Common myeloid progenitor, CD34-positive (primary cell): ENCODE measurements at regions not wholly inside any gene's neighbourhood (a gene's known extent, or its start where the extent isn't known, plus 50 kb on each side); places are given as distances from the start of the nearest gene placed in this dataset.

Experiments
- CTCF ChIA-PET: fragments of 350-600 bp; sonication (Branson Sonifier 250); formaldehyde crosslinking; loops from one replicate; lab custom pipeline; 2021; ENCODE audit warnings: antibody characterized with exemption; lab: Charles Lee
- POLR2A ChIA-PET: fragments of 350-600 bp; sonication (Branson Sonifier 250); formaldehyde crosslinking; loops from one replicate; lab custom pipeline; 2021; ENCODE audit warnings: antibody characterized with exemption; lab: Charles Lee
- DNase-seq, 3 donors: peaks; one replicate each; pipeline versions ENCODE4 v3.0.0 to v3.0.0-alpha.2; 2013
- H3K27ac ChIP-seq, 2 experiments: 1 replicate in 1 of 2; 2 replicates in 1 of 2; pipeline ENCODE4 v1.7.0; 2013; ENCODE audit warnings: inconsistent platforms in 2 of 2, low read length in 2 of 2, mild to moderate bottlenecking in 2 of 2, low read depth in 1 of 2, moderate library complexity in 1 of 2; ENCODE audit not compliant: severe bottlenecking in 2 of 2, insufficient read depth in 1 of 2, poor library complexity in 1 of 2
- H3K27me3 ChIP-seq, 5 experiments: replicated peaks in 2 of 5; 1 replicate in 3 of 5; 2 replicates in 2 of 5; pipeline versions ENCODE4 v1.6.1 to v1.7.0; 2013; ENCODE audit warnings: low read length in 4 of 5, mild to moderate bottlenecking in 2 of 5, moderate library complexity in 2 of 5, inconsistent platforms in 1 of 5; ENCODE audit not compliant: insufficient read depth in 5 of 5, control insufficient read depth in 4 of 5
- H3K36me3 ChIP-seq, 4 experiments: 1 replicate in 2 of 4; 2 replicates in 2 of 4; pipeline versions ENCODE4 v1.6.1 to v1.7.0; 2013; ENCODE audit warnings: low read length in 3 of 4, control low read depth in 1 of 4, mild to moderate bottlenecking in 1 of 4; ENCODE audit not compliant: control insufficient read depth in 4 of 4, insufficient read depth in 4 of 4
- H3K4me1 ChIP-seq, 4 experiments: 1 replicate in 3 of 4; 2 replicates in 1 of 4; pipeline versions ENCODE4 v1.6.1 to v1.7.1; 2013; ENCODE audit warnings: low read length in 3 of 4, mild to moderate bottlenecking in 3 of 4, control low read depth in 1 of 4, inconsistent platforms in 1 of 4, moderate library complexity in 1 of 4; ENCODE audit not compliant: control insufficient read depth in 4 of 4, insufficient read depth in 4 of 4; ENCODE audit errors: control extremely low read depth in 1 of 4
- H3K4me3 ChIP-seq, 7 experiments: 1 replicate in 4 of 7; 2 replicates in 3 of 7; pipeline versions ENCODE4 v1.5.1 to v1.7.0; 2013; ENCODE audit warnings: mild to moderate bottlenecking in 7 of 7, low read length in 6 of 7, moderate library complexity in 6 of 7, inconsistent platforms in 2 of 7, low read depth in 2 of 7, control low read depth in 1 of 7; ENCODE audit not compliant: insufficient read depth in 4 of 7, control insufficient read depth in 1 of 7; ENCODE audit errors: extremely low read depth in 1 of 7
- H3K9me3 ChIP-seq, 5 experiments: 1 replicate in 4 of 5; 2 replicates in 1 of 5; pipeline versions ENCODE4 v1.6.1 to v1.7.1; 2013; ENCODE audit warnings: low read length in 4 of 5, mild to moderate bottlenecking in 2 of 5, inconsistent platforms in 1 of 5, low read depth in 1 of 5, moderate library complexity in 1 of 5; ENCODE audit not compliant: control insufficient read depth in 4 of 5, insufficient read depth in 2 of 5; ENCODE audit errors: control extremely low read depth in 1 of 5
- WGBS: methylation state at CpG from one replicate; pipeline ENCODE4 v1.1.5; 2013; ENCODE audit not compliant: insufficient coverage; 5-methylcytosine and 5-hydroxymethylcytosine counted together

GRCh38 chrX:79645749-79646148, 278.6 kb upstream of the ITM2A start:
- Histone ChIP-seq H3K27ac (no peak overlapping the region), H3K4me1 (no peaks in the 10 kb centered on the region), H3K9me3 (no peaks in the 10 kb centered on the region), H3K36me3 (no peaks in the 10 kb centered on the region), H3K4me3 (no peak overlapping the region), H3K27me3 (no peaks in the 10 kb centered on the region)
- DNase-seq: no peak
- POLR2A ChIA-PET: no interaction called here
- WGBS: 100% methylated on average over 1 of the region's 3 CpGs
- CTCF ChIA-PET: no interaction called here

GRCh38 chrX:79631526-79631925, 264.4 kb upstream of the ITM2A start:
- Histone ChIP-seq H3K9me3 (no peaks in the 10 kb centered on the region), H3K36me3 (no peaks in the 10 kb centered on the region), H3K27ac (no peak overlapping the region), H3K27me3 (no peaks in the 10 kb centered on the region), H3K4me3 (no peak overlapping the region), H3K4me1 (no peaks in the 10 kb centered on the region)
- CTCF ChIA-PET: no interaction called here
- DNase-seq: no peak
- 56% methylated on average over 5 of the region's 5 CpGs for WGBS
- POLR2A ChIA-PET: interaction anchor here (0.7 kb wide), 1 partner anchor 21 kb away, joined by 3 read pairs; no protein-coding TSS in a partner anchor

GRCh38 chrX:79630033-79631009, 263.2 kb upstream of the ITM2A start:
- WGBS: no CpG with 5 or more reads among the region's 5 CpGs
- H3K4me3 ChIP-seq: no peak overlapping the region
- H3K4me1 ChIP-seq: no peaks in the 10 kb centered on the region
- POLR2A ChIA-PET: no interaction called here
- H3K27me3 ChIP-seq: no peaks in the 10 kb centered on the region
- H3K9me3 ChIP-seq: no peaks in the 10 kb centered on the region
- H3K36me3 ChIP-seq: no peaks in the 10 kb centered on the region
- DNase-seq: no peak
- no peak overlapping the region for H3K27ac ChIP-seq
- CTCF ChIA-PET: no interaction called here

GRCh38 chrX:79623098-79623762, 256.1 kb upstream of the ITM2A start:
- 60% methylated on average over 1 of the region's 3 CpGs for WGBS
- Histone ChIP-seq H3K27ac (no peak overlapping the region), H3K36me3 (no peaks in the 10 kb centered on the region), H3K4me1 (no peaks in the 10 kb centered on the region), H3K4me3 (no peak overlapping the region), H3K9me3 (no peaks in the 10 kb centered on the region), H3K27me3 (no peaks in the 10 kb centered on the region)
- ChIA-PET CTCF (no interaction called here), POLR2A (no interaction called here)
- no peak for DNase-seq

DNA sequence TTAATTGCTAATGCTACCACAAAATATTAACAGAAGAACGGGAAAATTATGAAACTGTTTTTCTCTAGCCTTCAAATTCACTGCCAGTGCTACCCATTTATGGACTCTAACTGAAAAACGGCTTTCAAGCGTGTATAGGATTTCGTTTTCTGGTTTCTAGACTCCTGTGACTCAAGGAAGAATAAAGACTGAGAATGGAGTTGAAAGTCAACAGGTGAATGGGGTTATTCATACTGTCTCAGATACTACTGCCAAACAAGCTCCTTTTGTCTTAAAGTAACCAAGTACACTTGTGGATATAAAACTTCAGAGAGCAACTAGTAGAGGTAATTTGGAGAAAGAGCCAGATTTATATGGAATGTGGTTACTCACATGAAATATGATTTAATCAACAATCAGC, 251.1 kb upstream of the ITM2A start:
- Histone ChIP-seq H3K4me3 (no peak overlapping the region), H3K36me3 (no peaks in the 10 kb centered on the region), H3K27ac (no peak overlapping the region), H3K27me3 (peaks cover 0 to under 1% (median 0%) of the 10 kb centered on the region in 5 experiments), H3K9me3 (no peaks in the 10 kb centered on the region), H3K4me1 (no peaks in the 10 kb centered on the region)
- POLR2A ChIA-PET: no interaction called here
- DNase-seq: no peak
- CTCF ChIA-PET: no interaction called here
- 80% methylated on average over 1 of the region's 4 CpGs for WGBS

DNA sequence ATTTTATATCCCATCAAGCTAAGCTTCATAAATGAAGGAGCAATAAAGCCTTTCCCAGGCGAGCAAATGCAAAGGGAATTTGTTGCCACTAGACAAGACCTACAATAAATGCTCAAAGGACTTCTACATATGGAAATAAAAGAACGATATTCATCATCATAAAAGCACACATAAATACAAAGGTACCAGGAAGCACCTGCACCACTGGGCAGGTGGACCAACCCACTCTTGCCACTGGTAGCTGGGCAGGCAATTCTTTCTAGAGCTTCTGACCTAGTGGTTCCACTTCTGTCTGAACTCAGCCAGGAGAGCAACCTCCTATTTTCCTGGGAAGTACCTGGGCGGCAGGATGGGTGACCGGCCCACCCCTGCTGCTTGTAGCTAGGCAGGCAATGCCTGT, 237.2 kb upstream of the ITM2A start:
- Histone ChIP-seq H3K27ac (no peak overlapping the region), H3K4me3 (no peak overlapping the region), H3K27me3 (no peaks in the 10 kb centered on the region), H3K9me3 (no peaks in the 10 kb centered on the region), H3K4me1 (no peaks in the 10 kb centered on the region), H3K36me3 (no peaks in the 10 kb centered on the region)
- CTCF ChIA-PET: no interaction called here
- 83% methylated on average over 3 of the region's 4 CpGs for WGBS
- POLR2A ChIA-PET: no interaction called here
- DNase-seq: no peak
